ENCODE measurements at regions not wholly inside any gene's neighbourhood (a gene's known extent, or its start where the extent isn't known, plus 50 kb on each side); places are given as distances from the start of the nearest gene placed in this dataset.
A peak's percentile ranks its signal among the peaks of the same experiment; 100 is the strongest.

- 0 out of 2 replicates have a peak, but pooled peaks have one; percentile 64 for TF ChIP-seq EP300 (IDR thresholded peaks at IDR 0.05; ENCODE audit: borderline replicate concordance)
- TF ChIP-seq FOXM1 (IDR thresholded peaks at IDR 0.05; ENCODE audit: borderline replicate concordance, low read depth) = no peak
- no peak for TF ChIP-seq CEBPB (IDR thresholded peaks at IDR 0.05)
- no peak for TF ChIP-seq RAD21 (IDR thresholded peaks at IDR 0.05; ENCODE audit: low read depth)
- no peak for TF ChIP-seq CREB1 (IDR thresholded peaks at IDR 0.05; ENCODE audit: low read depth)
- TF ChIP-seq TAF1 (IDR thresholded peaks at IDR 0.05; ENCODE audit: low read depth) = no peak
- TF ChIP-seq USF1 (IDR thresholded peaks at IDR 0.05) = no peak
- no peak for TF ChIP-seq NFIC (IDR thresholded peaks at IDR 0.05)
Observed at GRCh38 chr6:6803180-6803977, 214.9 kb downstream of the LY86 start.

Data from Ishikawa (cell line).